IPS DF 6.9 (cell line): ENCODE measurements at regions not wholly inside any gene's neighbourhood (a gene's known extent, or its start where the extent isn't known, plus 50 kb on each side); places are given as distances from the start of the nearest gene placed in this dataset.
"Not testable (repeated sequence)": the region's sequence is repeated elsewhere in the genome, so short reads cannot be mapped to it uniquely, and the experiment has no call there.

Experiments
- DNase-seq: peaks from one replicate; pipeline ENCODE4 v3.0.0-alpha.2; 2013; ENCODE audit warnings: low read depth, low spot score
- H3K27ac ChIP-seq: one replicate; pipeline ENCODE4 v1.5.1; 2013; ENCODE audit warnings: low read length, control low read depth
- H3K27me3 ChIP-seq: 2 replicates; pipeline ENCODE4 v1.6.1; 2013; ENCODE audit warnings: mild to moderate bottlenecking, low read length; ENCODE audit not compliant: control insufficient read depth, insufficient read depth
- H3K36me3 ChIP-seq: 2 replicates; pipeline ENCODE4 v1.6.1; 2013; ENCODE audit warnings: low read length; ENCODE audit not compliant: control insufficient read depth, insufficient read depth
- H3K4me1 ChIP-seq: 2 replicates; pipeline ENCODE4 v1.6.1; 2013; ENCODE audit warnings: low read length; ENCODE audit not compliant: control insufficient read depth, insufficient read depth
- H3K4me3 ChIP-seq: 2 replicates; pipeline ENCODE4 v1.5.1; 2013; ENCODE audit warnings: mild to moderate bottlenecking, low read length
- H3K9me3 ChIP-seq: 2 replicates; pipeline ENCODE4 v1.6.1; 2013; ENCODE audit warnings: low read length, inconsistent platforms; ENCODE audit not compliant: control insufficient read depth, insufficient read depth
- WGBS: extraction: QIAGEN DNeasy Blood & Tissue Kit; methylation state at CpG from one replicate; pipeline ENCODE4 v1.1.7; 2013; ENCODE audit warnings: mixed read lengths, missing lambda C conversion rate; ENCODE audit not compliant: insufficient read length, insufficient coverage; 5-methylcytosine and 5-hydroxymethylcytosine counted together

- no peak overlapping the region for H3K4me3 ChIP-seq
- no peaks in the 10 kb centered on the region for H3K36me3 ChIP-seq
- no peaks in the 10 kb centered on the region for H3K27me3 ChIP-seq
- no CpG with 5 or more reads among the region's 4 CpGs for WGBS
- H3K27ac ChIP-seq: no peak overlapping the region
- H3K4me1 ChIP-seq: no peaks in the 10 kb centered on the region
- DNase-seq: no peak
- no peaks in the 10 kb centered on the region for H3K9me3 ChIP-seq
Measured at GRCh38 chr14:58985786-58986185, 202.7 kb upstream of the DAAM1 start.

- H3K27me3 ChIP-seq: no peaks in the 10 kb centered on the region
- H3K4me1 ChIP-seq: no peaks in the 10 kb centered on the region
- DNase-seq: no peak
- no peak overlapping the region for H3K4me3 ChIP-seq
- H3K36me3 ChIP-seq: no peaks in the 10 kb centered on the region
- no peak overlapping the region for H3K27ac ChIP-seq
- H3K9me3 ChIP-seq: no peaks in the 10 kb centered on the region
- no CpG with 5 or more reads among the region's 3 CpGs for WGBS
Measured at GRCh38 chr14:58987591-58987990, 200.9 kb upstream of the DAAM1 start.

- WGBS: no CpG with 5 or more reads among the region's 1 CpG
- H3K9me3 ChIP-seq: no peaks in the 10 kb centered on the region
- H3K36me3 ChIP-seq: no peaks in the 10 kb centered on the region
- no peaks in the 10 kb centered on the region for H3K4me1 ChIP-seq
- no peak overlapping the region for H3K4me3 ChIP-seq
- DNase-seq: no peak
- no peak overlapping the region for H3K27ac ChIP-seq
- H3K27me3 ChIP-seq: no peaks in the 10 kb centered on the region
Measured at GRCh38 chr14:58992935-58993334, 195.5 kb upstream of the DAAM1 start.

GRCh38 chr14:58994130-58994529 is 194.3 kb upstream of the DAAM1 start:
- Histone ChIP-seq H3K27ac (no peak overlapping the region), H3K36me3 (no peaks in the 10 kb centered on the region), H3K4me1 (no peaks in the 10 kb centered on the region), H3K27me3 (no peaks in the 10 kb centered on the region), H3K4me3 (no peak overlapping the region), H3K9me3 (no peaks in the 10 kb centered on the region)
- DNase-seq: no peak
- no CpG with 5 or more reads among the region's 1 CpG for WGBS

GRCh38 chr14:59004012-59004411 is 184.5 kb upstream of the DAAM1 start:
- WGBS: no CpG with 5 or more reads among the region's 2 CpGs
- H3K27me3 ChIP-seq: no peaks in the 10 kb centered on the region
- no peak for DNase-seq
- H3K27ac ChIP-seq: no peak overlapping the region
- H3K4me3 ChIP-seq: no peak overlapping the region
- H3K9me3 ChIP-seq: no peaks in the 10 kb centered on the region
- H3K4me1 ChIP-seq: no peaks in the 10 kb centered on the region
- no peaks in the 10 kb centered on the region for H3K36me3 ChIP-seq

GRCh38 chr14:59006179-59006578 is 182.3 kb upstream of the DAAM1 start:
- no CpG with 5 or more reads among the region's 4 CpGs for WGBS
- H3K4me3 ChIP-seq, H3K27ac ChIP-seq, H3K36me3 ChIP-seq, H3K9me3 ChIP-seq, H3K4me1 ChIP-seq, DNase-seq, H3K27me3 ChIP-seq: not testable (repeated sequence)

GRCh38 chr14:59009967-59010366 is 178.5 kb upstream of the DAAM1 start:
- no peaks in the 10 kb centered on the region for H3K9me3 ChIP-seq
- no peaks in the 10 kb centered on the region for H3K27me3 ChIP-seq
- DNase-seq: no peak
- no peaks in the 10 kb centered on the region for H3K36me3 ChIP-seq
- H3K4me3 ChIP-seq: no peak overlapping the region
- H3K4me1 ChIP-seq: no peaks in the 10 kb centered on the region
- H3K27ac ChIP-seq: no peak overlapping the region

GRCh38 chr14:59013672-59014298 is 174.7 kb upstream of the DAAM1 start:
- no CpG with 5 or more reads among the region's 7 CpGs for WGBS
- H3K4me1 ChIP-seq: 0 out of 2 replicates have a peak, but pooled peaks cover 2% of the 10 kb centered on the region
- DNase-seq: no peak
- H3K4me3 ChIP-seq: no peak overlapping the region
- H3K9me3 ChIP-seq: no peaks in the 10 kb centered on the region
- no peaks in the 10 kb centered on the region for H3K27me3 ChIP-seq
- no peak overlapping the region for H3K27ac ChIP-seq
- H3K36me3 ChIP-seq: no peaks in the 10 kb centered on the region

GRCh38 chr14:59015482-59015881 is 173.0 kb upstream of the DAAM1 start:
- whole genome bisulfite sequencing: no CpG with 5 or more reads among the region's 3 CpGs
- no peaks in the 10 kb centered on the region for H3K36me3 ChIP-seq
- H3K4me3 ChIP-seq: no peak overlapping the region
- H3K9me3 ChIP-seq: no peaks in the 10 kb centered on the region
- no peaks in the 10 kb centered on the region for H3K27me3 ChIP-seq
- 0 out of 2 replicates have a peak, but pooled peaks cover 2% of the 10 kb centered on the region for H3K4me1 ChIP-seq
- DNase-seq: no peak
- H3K27ac ChIP-seq: no peak overlapping the region

- DNase-seq: no peak
- Histone ChIP-seq H3K4me1 (0 out of 2 replicates have a peak, but pooled peaks cover 2% of the 10 kb centered on the region), H3K9me3 (no peaks in the 10 kb centered on the region), H3K4me3 (no peak overlapping the region), H3K27ac (no peak overlapping the region), H3K27me3 (no peaks in the 10 kb centered on the region), H3K36me3 (no peaks in the 10 kb centered on the region)
- no CpG with 5 or more reads among the region's 5 CpGs for WGBS
Measured at GRCh38 chr14:59017285-59017965, 171.0 kb upstream of the DAAM1 start.

GRCh38 chr14:59018460-59018859 is 170.0 kb upstream of the DAAM1 start:
- WGBS: no CpG with 5 or more reads among the region's 2 CpGs
- Histone ChIP-seq H3K36me3 (no peaks in the 10 kb centered on the region), H3K4me3 (no peak overlapping the region), H3K27ac (no peak overlapping the region), H3K27me3 (no peaks in the 10 kb centered on the region), H3K9me3 (no peaks in the 10 kb centered on the region), H3K4me1 (0 out of 2 replicates have a peak, but pooled peaks cover 2% of the 10 kb centered on the region)
- DNase-seq: no peak
